ENCODE measurements at regions not wholly inside any gene's neighbourhood (a gene's known extent, or its start where the extent isn't known, plus 50 kb on each side); places are given as distances from the start of the nearest gene placed in this dataset.
"Not testable (repeated sequence)": the region's sequence is repeated elsewhere in the genome, so short reads cannot be mapped to it uniquely, and the experiment has no call there.

DNA sequence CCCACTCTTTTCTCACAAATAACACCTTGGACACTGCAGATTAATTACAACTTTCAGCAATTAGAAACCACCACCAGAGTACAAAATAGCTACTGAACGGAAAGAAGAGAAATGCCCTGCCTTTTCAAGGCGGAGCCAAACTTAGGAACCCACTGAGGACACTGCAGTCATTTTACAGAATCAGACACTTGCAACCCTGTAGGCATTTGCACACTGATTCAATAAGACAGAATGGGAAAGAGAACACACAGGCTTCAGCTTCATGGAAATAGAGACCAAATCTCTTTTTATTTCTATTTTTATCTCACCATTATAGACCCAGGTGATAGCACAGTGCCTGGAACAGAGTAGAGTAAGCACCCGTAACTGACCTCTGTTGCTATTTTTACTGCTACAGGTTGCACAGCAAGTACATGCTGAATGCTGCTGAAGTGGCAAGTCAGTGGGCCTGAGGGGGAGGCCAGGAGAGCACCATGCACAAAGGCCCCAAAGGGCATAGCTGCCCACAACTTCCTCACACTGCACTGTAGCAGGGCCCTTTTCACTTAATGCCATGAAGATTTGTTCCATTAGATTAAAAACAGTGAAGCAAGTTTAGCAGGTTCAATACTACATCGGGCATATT, 50.7 kb upstream of the EDARADD start:
- no peak overlapping the region for H3K4me3 ChIP-seq
- no peaks in the 10 kb centered on the region for H3K36me3 ChIP-seq
- no peaks in the 10 kb centered on the region for H4K20me1 ChIP-seq
- H3K9me3 ChIP-seq (replicated peaks in 1 of 11) = peaks cover 0 to 8% (median 7%) of the 10 kb centered on the region in 11 experiments; a peak in 10 of 22 replicates
- no peak overlapping the region for H3K27ac ChIP-seq
- TF ChIP-seq Cebpa-rat (IDR thresholded peaks at IDR 0.05) = no peak
- H3K4me1 ChIP-seq = peaks cover 0 to 9% (median 0%) of the 10 kb centered on the region in 10 experiments; a peak in 3 of 20 replicates
- H3K27me3 ChIP-seq = no peaks in the 10 kb centered on the region
- no peak overlapping the region for H3K9ac ChIP-seq
- H3K4me2 ChIP-seq = peak overlapping the region in 2 of 11 experiments; percentile 16 to 20; a peak in 2 of 22 replicates

DNA sequence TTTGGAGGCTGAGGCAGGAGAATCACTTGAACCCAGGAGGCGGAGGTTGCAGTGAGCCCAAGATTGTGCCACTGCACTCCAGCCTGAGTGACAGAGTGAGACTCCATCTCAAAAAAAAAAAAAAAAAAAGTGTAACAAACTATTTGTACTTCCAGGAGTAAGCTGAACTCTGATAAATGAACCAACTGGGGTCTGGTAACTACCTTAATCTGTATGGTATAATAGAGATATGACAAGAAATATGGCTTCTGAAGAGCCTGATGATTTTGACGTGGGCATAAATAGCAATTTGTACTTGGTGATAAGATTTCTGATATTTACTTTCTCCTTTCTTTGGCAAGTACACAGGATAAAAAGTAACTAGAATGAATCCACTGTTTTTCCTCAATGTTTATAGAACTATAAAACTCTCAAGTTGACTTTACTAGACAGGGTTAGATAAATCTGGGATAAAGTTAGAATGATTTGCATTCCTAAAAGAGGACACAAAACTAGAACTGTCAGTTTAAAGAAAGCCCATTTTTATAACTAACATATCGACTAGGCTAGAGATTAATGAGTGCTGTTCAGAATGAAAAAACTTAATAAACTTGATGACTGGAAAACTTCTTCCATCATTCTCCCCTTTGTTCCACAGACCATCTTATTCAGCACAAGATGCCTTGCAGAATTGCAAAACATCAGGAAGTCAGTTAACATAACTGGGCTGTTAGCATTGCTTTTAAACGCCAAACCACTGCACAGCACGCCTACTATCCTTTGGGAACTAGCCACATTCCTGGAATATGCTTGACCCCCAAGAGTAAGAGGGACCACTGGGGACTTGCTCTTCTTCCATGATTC, 51.5 kb upstream of the EDARADD start:
- Histone ChIP-seq H4K20me1 (no peaks in the 10 kb centered on the region), H3K36me3 (no peaks in the 10 kb centered on the region), H3K4me2 (0 out of 22 replicates have a peak overlapping the region, but pooled peaks of 1 of the 11 experiments have one; percentile 16), H3K27me3 (no peaks in the 10 kb centered on the region), H3K4me1 (peaks cover 0 to 9% (median 0%) of the 10 kb centered on the region in 10 experiments; a peak in 3 of 20 replicates), H3K9me3 (replicated peaks in 1 of 11) (peaks cover 0 to under 1% (median 0%) of the 10 kb centered on the region in 11 experiments; a peak in 1 of 22 replicates), H3K4me3 (no peak overlapping the region), H3K9ac (no peak overlapping the region), H3K27ac (no peak overlapping the region)
- TF ChIP-seq Cebpa-rat (IDR thresholded peaks at IDR 0.05) = no peak

DNA sequence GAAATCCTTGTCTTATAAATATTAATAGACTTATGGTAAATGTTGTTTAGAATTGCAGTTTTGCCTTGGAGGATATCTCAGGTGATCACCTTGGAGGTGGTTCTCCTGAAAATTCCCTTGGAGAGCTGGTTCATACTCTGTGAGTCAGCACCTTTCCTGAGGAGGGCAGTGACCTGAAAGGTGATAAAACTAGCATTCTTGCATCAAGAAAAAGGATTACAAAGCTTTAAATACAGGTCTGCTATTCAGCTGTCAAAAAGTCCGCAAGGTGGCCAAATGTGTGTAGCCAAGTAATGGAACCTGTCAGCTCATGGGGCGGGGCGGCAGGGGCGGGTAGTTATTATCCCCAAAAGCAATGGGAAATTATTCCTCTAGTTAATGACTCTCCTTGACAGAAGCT, 52.8 kb upstream of the EDARADD start:
- H3K27ac ChIP-seq = no peak overlapping the region
- no peak overlapping the region for H3K4me3 ChIP-seq
- H3K9me3 ChIP-seq (replicated peaks in 1 of 11) = no peaks in the 10 kb centered on the region
- H3K9ac ChIP-seq = no peak overlapping the region
- peaks cover 0 to 9% (median 0%) of the 10 kb centered on the region in 10 experiments; a peak in 3 of 20 replicates for H3K4me1 ChIP-seq
- no peak overlapping the region for H3K4me2 ChIP-seq
- no peaks in the 10 kb centered on the region for H3K36me3 ChIP-seq
- TF ChIP-seq Cebpa-rat (IDR thresholded peaks at IDR 0.05) = no peak
- H4K20me1 ChIP-seq = no peaks in the 10 kb centered on the region
- no peaks in the 10 kb centered on the region for H3K27me3 ChIP-seq

DNA sequence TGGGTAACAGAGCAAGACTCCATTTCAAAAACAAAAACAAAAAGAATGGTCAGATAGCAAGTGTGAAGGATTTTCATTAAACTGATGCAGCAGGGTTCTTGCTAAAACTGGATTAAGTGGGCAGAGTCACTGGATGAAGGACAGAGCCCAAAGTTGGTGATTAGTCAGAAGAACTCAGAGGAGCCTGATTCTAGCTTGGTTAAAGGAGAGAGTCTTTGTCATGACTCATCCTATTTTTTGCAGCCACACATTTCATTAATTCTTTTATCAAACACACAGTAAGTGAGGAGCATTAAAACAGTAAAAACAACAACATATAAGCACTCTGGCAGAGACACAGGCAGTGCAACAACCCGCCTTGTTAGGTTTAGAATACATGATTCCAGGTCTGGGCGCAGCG, 56.0 kb upstream of the EDARADD start:
- no peak for TF ChIP-seq Cebpa-rat (IDR thresholded peaks at IDR 0.05)
- no peaks in the 10 kb centered on the region for H3K27me3 ChIP-seq
- no peak overlapping the region for H3K4me2 ChIP-seq
- H3K9me3 ChIP-seq (replicated peaks in 1 of 11) = no peaks in the 10 kb centered on the region
- H4K20me1 ChIP-seq = no peaks in the 10 kb centered on the region
- H3K36me3 ChIP-seq = no peaks in the 10 kb centered on the region
- 0 out of 20 replicates have a peak, but pooled peaks cover 0 to 6% (median 0%) of the 10 kb centered on the region in 10 experiments for H3K4me1 ChIP-seq
- H3K4me3 ChIP-seq = no peak overlapping the region
- H3K9ac ChIP-seq = no peak overlapping the region
- no peak overlapping the region for H3K27ac ChIP-seq

DNA sequence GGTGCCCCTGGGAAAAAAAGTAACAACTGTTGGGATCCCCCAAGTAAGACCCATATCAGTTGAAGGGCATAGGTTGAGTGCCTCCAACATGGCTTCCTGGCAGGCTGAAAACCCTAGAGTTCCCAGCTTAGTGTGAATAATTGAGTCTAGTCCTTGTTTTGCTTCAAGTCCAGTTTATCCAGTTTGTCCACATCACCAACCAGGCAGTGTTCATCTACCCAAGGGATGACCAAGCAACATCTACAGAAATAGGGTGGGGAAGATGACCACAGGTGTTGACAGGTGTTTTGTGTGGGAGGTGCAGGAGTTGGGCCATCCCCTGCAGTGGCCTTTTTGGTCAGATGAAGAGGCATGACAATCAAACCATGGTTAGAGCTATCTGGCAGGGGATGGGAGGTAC, 54.3 kb upstream of the ERO1B start:
- Histone ChIP-seq H3K36me3 (no peaks in the 10 kb centered on the region), H3K9ac (no peak overlapping the region), H3K27ac (no peak overlapping the region), H3K4me3 (no peak overlapping the region), H4K20me1 (no peaks in the 10 kb centered on the region), H3K4me1 (peaks cover 0 to 17% (median 0%) of the 10 kb centered on the region in 10 experiments; a peak in 4 of 20 replicates), H3K9me3 (replicated peaks in 1 of 11) (no peaks in the 10 kb centered on the region), H3K27me3 (no peaks in the 10 kb centered on the region), H3K4me2 (no peak overlapping the region)
- TF ChIP-seq Cebpa-rat (IDR thresholded peaks at IDR 0.05) = no peak

DNA sequence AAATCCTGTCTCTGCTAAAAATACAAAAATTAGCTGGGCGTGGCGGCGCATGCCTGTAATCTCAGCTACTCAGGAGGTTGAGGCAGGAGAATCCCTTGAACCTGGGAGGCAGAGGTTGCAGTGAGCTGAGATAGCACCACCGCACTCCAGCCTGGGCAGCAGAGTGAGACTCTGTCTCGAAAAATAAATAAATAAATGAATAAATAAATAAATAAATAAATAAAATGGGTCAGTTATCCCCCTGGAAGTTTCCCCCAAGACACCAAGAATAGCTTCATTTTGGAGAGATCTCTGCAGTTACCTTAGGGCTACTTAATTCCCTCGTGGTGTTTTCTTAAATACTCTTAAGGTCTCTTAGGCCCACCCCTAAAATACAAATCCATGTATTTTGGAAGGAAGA, 53.9 kb upstream of the ERO1B start:
- H3K27ac ChIP-seq; H4K20me1 ChIP-seq; H3K27me3 ChIP-seq; H3K36me3 ChIP-seq; H3K9me3 ChIP-seq (replicated peaks in 1 of 11); H3K9ac ChIP-seq; H3K4me2 ChIP-seq; H3K4me3 ChIP-seq: not testable (repeated sequence)
- peaks cover 0 to 17% (median 0%) of the 10 kb centered on the region in 10 experiments; a peak in 4 of 20 replicates for H3K4me1 ChIP-seq

DNA sequence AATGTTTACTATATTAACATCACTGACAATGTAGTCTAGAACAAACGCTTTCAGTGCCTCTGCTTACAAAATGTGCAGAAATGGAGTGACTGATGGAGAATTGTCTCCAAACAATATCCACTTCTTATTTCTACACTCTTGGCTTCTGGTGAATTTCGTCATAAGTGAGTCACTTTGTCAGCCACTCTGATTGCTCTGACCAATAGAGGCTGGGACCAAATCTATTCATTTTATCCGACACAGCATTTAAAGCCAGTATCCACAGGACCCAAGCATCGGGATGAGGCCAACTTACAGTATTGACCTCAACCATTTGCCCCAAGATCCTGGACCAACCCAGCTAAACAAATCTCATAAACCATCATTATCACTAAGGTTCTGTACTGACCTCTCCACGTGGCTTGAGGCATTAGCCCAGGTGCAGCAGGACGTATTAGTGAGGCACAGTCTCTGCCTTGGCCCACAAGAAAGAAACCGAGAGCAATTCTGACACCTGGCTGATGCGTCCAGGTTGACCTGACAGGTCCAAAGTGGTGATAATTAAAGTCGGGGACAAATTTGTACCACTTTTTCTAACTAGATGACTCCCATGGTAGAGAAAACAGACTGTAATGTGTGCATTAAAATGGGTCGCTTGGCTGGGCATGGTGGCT, 53.3 kb upstream of the ERO1B start:
- Histone ChIP-seq H4K20me1 (no peaks in the 10 kb centered on the region), H3K27me3 (no peaks in the 10 kb centered on the region), H3K4me3 (no peak overlapping the region), H3K9ac (no peak overlapping the region), H3K4me1 (peaks cover 0 to 17% (median 0%) of the 10 kb centered on the region in 10 experiments; a peak in 4 of 20 replicates), H3K27ac (no peak overlapping the region), H3K9me3 (replicated peaks in 1 of 11) (no peaks in the 10 kb centered on the region), H3K36me3 (no peaks in the 10 kb centered on the region), H3K4me2 (no peak overlapping the region)
- no peak for TF ChIP-seq Cebpa-rat (IDR thresholded peaks at IDR 0.05)

DNA sequence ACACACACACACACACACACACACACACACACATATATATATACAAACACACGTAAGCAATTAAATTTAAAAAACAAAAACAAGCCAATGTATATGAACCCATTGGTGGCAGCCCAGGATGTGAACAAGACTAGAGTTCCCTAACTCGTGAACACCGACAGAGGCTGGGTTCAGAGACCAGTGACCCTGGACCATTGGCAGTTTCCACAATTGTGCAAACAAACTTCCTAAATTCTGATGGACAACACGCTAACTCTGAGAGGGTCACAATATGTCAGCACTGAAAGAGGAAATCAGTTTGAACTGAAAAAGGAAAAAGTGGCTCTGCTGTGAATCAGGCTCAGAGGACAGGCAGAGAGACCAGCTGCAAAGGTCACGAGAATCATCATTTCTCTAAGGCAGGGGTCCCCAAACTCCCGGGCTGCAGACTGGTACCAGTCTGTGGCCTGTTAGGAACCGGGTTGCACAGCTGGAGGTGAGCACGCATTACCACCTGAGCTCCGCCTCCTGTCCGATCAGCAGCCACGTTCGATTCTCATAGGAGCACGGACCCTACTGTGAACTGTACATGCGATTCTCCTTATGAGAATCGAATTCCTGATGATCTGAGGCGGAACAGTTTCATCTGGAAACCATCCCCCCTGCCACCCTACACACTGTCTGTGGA, 50.5 kb upstream of the ERO1B start:
- no peaks in the 10 kb centered on the region for H3K9me3 ChIP-seq (replicated peaks in 1 of 11)
- no peak overlapping the region for H3K4me3 ChIP-seq
- TF ChIP-seq Cebpa-rat (IDR thresholded peaks at IDR 0.05) = no peak
- H3K4me1 ChIP-seq = peaks cover 0 to 17% (median 0%) of the 10 kb centered on the region in 10 experiments; a peak in 4 of 20 replicates
- no peaks in the 10 kb centered on the region for H4K20me1 ChIP-seq
- H3K36me3 ChIP-seq = no peaks in the 10 kb centered on the region
- H3K4me2 ChIP-seq = no peak overlapping the region; a peak in 1 of 22 replicates
- H3K27me3 ChIP-seq = no peaks in the 10 kb centered on the region
- no peak overlapping the region for H3K9ac ChIP-seq
- no peak overlapping the region for H3K27ac ChIP-seq

All from BLaER1 treated with 17β-estradiol and CSF1 and Interleukin-3, amounts not matched to agents 10 nM and 100 nM (cell line).